ENCODE measurements at regions not wholly inside any gene's neighbourhood (a gene's known extent, or its start where the extent isn't known, plus 50 kb on each side); places are given as distances from the start of the nearest gene placed in this dataset.

- TF ChIP-seq POLR2A (IDR thresholded peaks at IDR 0.05) (no peak), CTCF (IDR thresholded peaks at IDR 0.05) (no peak)
These were observed 124.2 kb upstream of the RBPJ start for GRCh38 chr4:26196567-26196966.
